Fibroblast of lung (primary cell): ENCODE measurements at regions not wholly inside any gene's neighbourhood (a gene's known extent, or its start where the extent isn't known, plus 50 kb on each side); places are given as distances from the start of the nearest gene placed in this dataset.

Experiments used
- CTCF ChIP-seq, 2 donors: IDR thresholded peaks in 1 of 2; conservative IDR thresholded peaks in 1 of 2; 1 replicate in 1 of 2; 2 replicates in 1 of 2; pipeline ENCODE4 v1.5.1; 2011 to 2012; ENCODE audit warnings: low read length in 2 of 2, control low read depth in 1 of 2, inconsistent platforms in 1 of 2, low read depth in 1 of 2, mild to moderate bottlenecking in 1 of 2
- EZH2 ChIP-seq: IDR thresholded peaks from 2 replicates; pipeline ENCODE4 v1.5.1; 2012; ENCODE audit warnings: low read length, control low read depth, mild to moderate bottlenecking; ENCODE audit errors: missing control alignments

GRCh38 chr11:130707217-130707616 is 209.1 kb downstream of the SNX19 start:
- TF ChIP-seq CTCF (conservative IDR thresholded peaks at IDR 0.05 in 1 of 2, IDR thresholded peaks at IDR 0.05 in 1 of 2; ENCODE audit: low read depth in 1 of 2, low read length in 2 of 2) (no peak), EZH2 (no peak)
